IMR-90 (cell line): ENCODE measurements at regions not wholly inside any gene's neighbourhood (a gene's known extent, or its start where the extent isn't known, plus 50 kb on each side); places are given as distances from the start of the nearest gene placed in this dataset.

ENCODE experiments used
- ATAC-seq: fragments of 200-7000 bp; cut with Tn5 transposase; 2 replicates; pipeline ENCODE4 v1.9.1; 2020; ENCODE audit warnings: low read depth, mild to moderate bottlenecking, moderate library complexity
- BruUV-seq: library from RNA; stranded (reverse); fragments of 400-500 nt; replicated peaks from 2 replicates; lab custom pipeline; 2021; lab: Mats Ljungman, UMichigan
- CTCF ChIA-PET: fragments of 300-600 bp; formaldehyde crosslinking; extraction: SDS; loops from one replicate; lab custom pipeline; 2021; ENCODE audit warnings: antibody characterized with exemption; lab: Yijun Ruan, JAX
- POLR2A ChIA-PET: fragments of 300-600 bp; sonication (Branson Sonifier 250); formaldehyde crosslinking; loops from one replicate; lab custom pipeline; 2022; ENCODE audit warnings: antibody characterized with exemption; ENCODE audit not compliant: unreplicated experiment; lab: Charles Lee
- DNase-seq: peaks from one replicate; pipeline ENCODE4 v3.0.0; 2013
- H2AFZ ChIP-seq: replicated peaks from 2 replicates; pipeline ENCODE3; 2013; ENCODE audit warnings: low read length, mild to moderate bottlenecking; ENCODE audit not compliant: poor library complexity
- H2AK5ac ChIP-seq: 2 replicates; pipeline ENCODE4 v1.6.1; 2013; ENCODE audit warnings: low read depth, low read length, inconsistent platforms
- H2AK9ac ChIP-seq: replicated peaks from 2 replicates; pipeline ENCODE3; 2013; ENCODE audit warnings: mild to moderate bottlenecking, low read depth, low read length, moderate library complexity; ENCODE audit not compliant: poor library complexity
- H2BK120ac ChIP-seq: 2 replicates; pipeline ENCODE4 v1.6.1; 2013; ENCODE audit warnings: low read depth, low read length, inconsistent platforms
- H2BK15ac ChIP-seq: 3 replicates; pipeline ENCODE4 v1.6.1; 2013; ENCODE audit warnings: low read depth, low read length, inconsistent platforms
- H2BK20ac ChIP-seq: 2 replicates; pipeline ENCODE4 v1.6.1; 2013; ENCODE audit warnings: low read depth, mild to moderate bottlenecking, inconsistent platforms, low read length, moderate library complexity
- H2BK5ac ChIP-seq: 2 replicates; pipeline ENCODE4 v1.6.1; 2013; ENCODE audit warnings: mild to moderate bottlenecking, low read depth, low read length, inconsistent platforms; ENCODE audit not compliant: poor library complexity, severe bottlenecking
- H3K14ac ChIP-seq: replicated peaks from 2 replicates; pipeline ENCODE4 v1.6.1; 2013; ENCODE audit warnings: low read depth, low read length, inconsistent platforms
- H3K18ac ChIP-seq: 2 replicates; pipeline ENCODE4 v1.6.1; 2013; ENCODE audit warnings: low read depth, low read length, control low read depth
- H3K23ac ChIP-seq: 2 replicates; pipeline ENCODE4 v1.6.1; 2013; ENCODE audit warnings: low read depth, low read length, inconsistent platforms
- H3K27ac ChIP-seq: 2 replicates; pipeline ENCODE4 v1.5.1; 2013; ENCODE audit warnings: mild to moderate bottlenecking, control low read depth, low read length; ENCODE audit not compliant: insufficient read depth
- H3K27me3 ChIP-seq: 2 replicates; pipeline ENCODE4 v1.6.1; 2013; ENCODE audit warnings: low read length; ENCODE audit not compliant: control insufficient read depth, insufficient read depth
- H3K36me3 ChIP-seq: 2 replicates; pipeline ENCODE4 v1.6.1; 2013; ENCODE audit warnings: low read length, mixed read lengths; ENCODE audit not compliant: control insufficient read depth, insufficient read depth
- H3K4ac ChIP-seq: 2 replicates; pipeline ENCODE4 v1.6.1; 2013; ENCODE audit warnings: low read depth, low read length, inconsistent platforms
- H3K4me1 ChIP-seq: 2 replicates; pipeline ENCODE4 v1.6.1; 2013; ENCODE audit warnings: low read length, mixed read lengths; ENCODE audit not compliant: control insufficient read depth, insufficient read depth
- H3K4me2 ChIP-seq: 2 replicates; pipeline ENCODE4 v1.6.1; 2013; ENCODE audit warnings: low read depth, mild to moderate bottlenecking, control low read depth, low read length, moderate library complexity
- H3K4me3 ChIP-seq: 2 replicates; pipeline ENCODE4 v1.5.1; 2013; ENCODE audit warnings: low read depth, mild to moderate bottlenecking, control low read depth, low read length, moderate library complexity; ENCODE audit not compliant: insufficient read depth
- H3K56ac ChIP-seq: 2 replicates; pipeline ENCODE4 v1.6.1; 2013; ENCODE audit warnings: low read length, inconsistent platforms; ENCODE audit not compliant: insufficient read depth; ENCODE audit errors: extremely low read depth
- H3K79me1 ChIP-seq, 2 experiments: 2 replicates each; pipeline ENCODE4 v1.6.1; 2013; ENCODE audit warnings: low read length in 2 of 2, inconsistent platforms in 1 of 2, low read depth in 1 of 2
- H3K9ac ChIP-seq: 2 replicates; pipeline ENCODE4 v1.6.1; 2013; ENCODE audit warnings: low read depth, low read length, control low read depth
- H3K9me1 ChIP-seq: 2 replicates; pipeline ENCODE4 v1.6.1; 2013; ENCODE audit warnings: low read length, inconsistent platforms; ENCODE audit not compliant: insufficient read depth
- H3K9me3 ChIP-seq: 2 replicates; pipeline ENCODE4 v1.6.1; 2013; ENCODE audit warnings: low read length; ENCODE audit not compliant: control insufficient read depth, insufficient read depth
- H4K20me1 ChIP-seq: 2 replicates; pipeline ENCODE4 v1.6.1; 2013; ENCODE audit warnings: low read length, inconsistent platforms; ENCODE audit not compliant: insufficient read depth
- H4K5ac ChIP-seq: 2 replicates; pipeline ENCODE4 v1.6.1; 2013; ENCODE audit warnings: mild to moderate bottlenecking, low read depth, low read length, control low read depth
- H4K8ac ChIP-seq, 2 experiments: 2 replicates each; pipeline ENCODE4 v1.6.1; 2013; ENCODE audit warnings: low read depth in 2 of 2, low read length in 2 of 2, control low read depth in 1 of 2, inconsistent platforms in 1 of 2
- H4K91ac ChIP-seq: 2 replicates; pipeline ENCODE4 v1.6.1; 2013; ENCODE audit warnings: low read depth, low read length, inconsistent platforms; ENCODE audit not compliant: insufficient read depth
- CEBPB ChIP-seq: IDR thresholded peaks from 2 replicates; pipeline ENCODE4 v1.6.1; 2012; ENCODE audit warnings: low read depth, low read length, improper control_type of control experiment
- CHD1 ChIP-seq: IDR thresholded peaks from 2 replicates; pipeline ENCODE4 v1.6.1; 2012; ENCODE audit warnings: low read depth, low read length, improper control_type of control experiment
- CTCF ChIP-seq: conservative IDR thresholded peaks from 2 replicates; pipeline ENCODE4 v1.5.1; 2012; ENCODE audit warnings: mild to moderate bottlenecking, low read depth, low read length, improper control_type of control experiment
- FOS ChIP-seq: fragments of 150-350 bp; IDR thresholded peaks from 2 replicates; pipeline ENCODE4 v1.6.1; 2016; ENCODE audit warnings: low read depth, low read length
- MAFK ChIP-seq: IDR thresholded peaks from 2 replicates; pipeline ENCODE4 v1.6.1; 2012; ENCODE audit warnings: low read depth, low read length, improper control_type of control experiment
- MAZ ChIP-seq: IDR thresholded peaks from 2 replicates; pipeline ENCODE4 v1.6.1; 2012; ENCODE audit warnings: low read depth, mild to moderate bottlenecking, low read length, improper control_type of control experiment, moderate library complexity, borderline replicate concordance
- MXI1 ChIP-seq: IDR thresholded peaks from 2 replicates; pipeline ENCODE4 v1.6.1; 2012; ENCODE audit warnings: low read depth, mild to moderate bottlenecking, low read length, moderate library complexity, borderline replicate concordance
- NFE2L2 ChIP-seq: fragments of 150-350 bp; IDR thresholded peaks from 2 replicates; pipeline ENCODE4 v1.6.1; 2016; ENCODE audit warnings: low read depth, mild to moderate bottlenecking, low read length
- POLR2A ChIP-seq: IDR thresholded peaks from 2 replicates; pipeline ENCODE4 v1.6.1; 2012; ENCODE audit warnings: mild to moderate bottlenecking, low read depth, low read length
- RCOR1 ChIP-seq: IDR thresholded peaks from 2 replicates; pipeline ENCODE4 v1.6.1; 2012; ENCODE audit warnings: mild to moderate bottlenecking, low read length, improper control_type of control experiment; ENCODE audit not compliant: insufficient replicate concordance
- RFX5 ChIP-seq: IDR thresholded peaks from 2 replicates; pipeline ENCODE4 v1.8.0; 2012; ENCODE audit warnings: low read depth, mild to moderate bottlenecking, low read length, moderate library complexity
- WGBS, 2 experiments: methylation state at CpG; one replicate each; pipeline versions ENCODE4 v1.1.5 to v1.1.7; 2013; ENCODE audit warnings: missing lambda C conversion rate in 2 of 2; ENCODE audit not compliant: insufficient read length in 1 of 2; ENCODE audit errors: extremely low coverage in 2 of 2; 5-methylcytosine and 5-hydroxymethylcytosine counted together
- dilution Hi-C: fragments of 300-500 bp; cut with HindIII; formaldehyde crosslinking; loops from one replicate; pipeline ENCODE4 v1.14.3; 2018; ENCODE audit warnings: low sequenced_read_pairs; ENCODE audit not compliant: unreplicated experiment
- in situ Hi-C: fragments of 300-500 bp; cut with MboI; formaldehyde crosslinking; loops from 3 replicates; pipeline ENCODE4 v1.14.3; 2019; ENCODE audit warnings: low sequenced_read_pairs, inconsistent platforms, mixed read lengths
- intact Hi-C: fragments of 100-400 bp; cut with micrococcal nuclease; formaldehyde crosslinking; loops from 2 replicates; pipeline ENCODE4 v1.10.0; 2022
- TF ChIP-seq, protein P1 (sequence below): fragments of 150-350 bp; IDR thresholded peaks from 2 replicates; pipeline ENCODE4 v1.6.1; 2016; ENCODE audit warnings: low read depth, mild to moderate bottlenecking, low read length, moderate library complexity, borderline replicate concordance
- TF ChIP-seq, protein P2 (sequence below): fragments of 150-350 bp; IDR thresholded peaks from 2 replicates; pipeline ENCODE4 v1.6.1; 2017; ENCODE audit warnings: mild to moderate bottlenecking, antibody characterized with exemption, low read length, low read depth

DNA sequence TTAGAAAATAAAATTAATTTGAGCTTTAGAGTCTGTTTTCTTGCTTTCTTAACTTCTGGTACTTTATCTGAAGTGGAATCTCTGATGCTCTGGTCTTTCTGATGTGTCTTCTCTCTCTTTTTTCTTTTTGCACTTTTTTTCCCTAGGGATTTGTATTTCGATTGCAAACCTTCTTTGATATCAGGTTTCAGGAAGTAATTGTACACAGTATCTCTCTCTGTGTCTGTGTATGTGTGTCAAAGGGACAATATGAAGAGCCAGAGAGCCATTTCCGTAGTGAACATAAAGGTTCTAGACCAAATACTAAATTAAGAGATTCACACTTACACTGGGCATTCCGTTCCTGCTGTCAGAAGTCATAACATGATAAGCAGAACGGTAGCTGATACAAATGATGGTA is 325.0 kb downstream of the PCDH7 start:
- H3K27me3 ChIP-seq = no peaks in the 10 kb centered on the region
- no peak overlapping the region for H2BK20ac ChIP-seq
- H4K8ac ChIP-seq = no peak overlapping the region
- intact Hi-C loops (loop anchor here (2.0 kb wide), 1 partner anchor 326 kb away; no protein-coding TSS in a partner anchor), in situ Hi-C loops (no loop called here), dilution Hi-C loops (no loop called here)
- H3K4ac ChIP-seq = no peak overlapping the region
- H2BK5ac ChIP-seq = no peak overlapping the region
- H3K4me1 ChIP-seq = no peaks in the 10 kb centered on the region
- H3K56ac ChIP-seq = no peak overlapping the region
- DNase-seq (no peak), ATAC-seq (no peak)
- no peak overlapping the region for H4K5ac ChIP-seq
- no peaks in the 10 kb centered on the region for H3K9me3 ChIP-seq
- no peak overlapping the region for H4K91ac ChIP-seq
- H4K20me1 ChIP-seq = no peaks in the 10 kb centered on the region
- H3K9ac ChIP-seq = no peak overlapping the region
- no peak overlapping the region for H3K23ac ChIP-seq
- no peaks in the 10 kb centered on the region; the same call in 1 of the 2 replicates for H3K9me1 ChIP-seq
- H3K36me3 ChIP-seq = no peaks in the 10 kb centered on the region
- no peak overlapping the region for H3K27ac ChIP-seq
- no peaks in the 10 kb centered on the region for H3K79me1 ChIP-seq
- H2AK9ac ChIP-seq = no peak overlapping the region
- no peak overlapping the region for H2AK5ac ChIP-seq
- no peak overlapping the region for H3K4me3 ChIP-seq
- no peak overlapping the region for H3K14ac ChIP-seq
- TF ChIP-seq CHD1 (no peak), FOS (no peak), NFE2L2 (no peak), CTCF (no peak), MXI1 (no peak), MAFK (no peak), RCOR1 (no peak), MAZ (no peak), POLR2A (no peak), CEBPB (no peak), RFX5 (no peak)
- TF ChIP-seq, protein P1, sequence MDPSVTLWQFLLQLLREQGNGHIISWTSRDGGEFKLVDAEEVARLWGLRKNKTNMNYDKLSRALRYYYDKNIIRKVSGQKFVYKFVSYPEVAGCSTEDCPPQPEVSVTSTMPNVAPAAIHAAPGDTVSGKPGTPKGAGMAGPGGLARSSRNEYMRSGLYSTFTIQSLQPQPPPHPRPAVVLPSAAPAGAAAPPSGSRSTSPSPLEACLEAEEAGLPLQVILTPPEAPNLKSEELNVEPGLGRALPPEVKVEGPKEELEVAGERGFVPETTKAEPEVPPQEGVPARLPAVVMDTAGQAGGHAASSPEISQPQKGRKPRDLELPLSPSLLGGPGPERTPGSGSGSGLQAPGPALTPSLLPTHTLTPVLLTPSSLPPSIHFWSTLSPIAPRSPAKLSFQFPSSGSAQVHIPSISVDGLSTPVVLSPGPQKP = no peak
- TF ChIP-seq, protein P2, sequence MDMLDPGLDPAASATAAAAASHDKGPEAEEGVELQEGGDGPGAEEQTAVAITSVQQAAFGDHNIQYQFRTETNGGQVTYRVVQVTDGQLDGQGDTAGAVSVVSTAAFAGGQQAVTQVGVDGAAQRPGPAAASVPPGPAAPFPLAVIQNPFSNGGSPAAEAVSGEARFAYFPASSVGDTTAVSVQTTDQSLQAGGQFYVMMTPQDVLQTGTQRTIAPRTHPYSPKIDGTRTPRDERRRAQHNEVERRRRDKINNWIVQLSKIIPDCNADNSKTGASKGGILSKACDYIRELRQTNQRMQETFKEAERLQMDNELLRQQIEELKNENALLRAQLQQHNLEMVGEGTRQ = no peak
- H2BK15ac ChIP-seq = no peak overlapping the region
- no TSS peak for BruUV-seq
- no peak overlapping the region for H2AFZ ChIP-seq
- POLR2A ChIA-PET = no interaction called here
- WGBS, 2 experiments = no CpG with 5 or more reads among the region's 4 CpGs
- no peak overlapping the region for H2BK120ac ChIP-seq
- CTCF ChIA-PET = interaction anchor here (1.0 to 1.5 kb wide), 2 partner anchors 17 to 26 kb away, joined by 3 to 5 read pairs; no protein-coding TSS in a partner anchor
- no peak overlapping the region for H3K18ac ChIP-seq
- H3K4me2 ChIP-seq = no peak overlapping the region
